Activated CD4-positive, alpha-beta T cell treated with anti-CD3 and anti-CD28 coated beads, Interleukin-2, amount 10 ng/mL, durations not matched to agents 7 days and 5 days (primary cell): ENCODE measurements at regions not wholly inside any gene's neighbourhood (a gene's known extent, or its start where the extent isn't known, plus 50 kb on each side); places are given as distances from the start of the nearest gene placed in this dataset.
"Not testable (repeated sequence)": the region's sequence is repeated elsewhere in the genome, so short reads cannot be mapped to it uniquely, and the experiment has no call there.

Experiments
- CTCF ChIA-PET: fragments of 350-600 bp; sonication (Branson Sonifier 250); formaldehyde crosslinking; loops from one replicate; lab custom pipeline; 2021; ENCODE audit warnings: antibody characterized with exemption; lab: Charles Lee
- POLR2A ChIA-PET: fragments of 350-600 bp; sonication (Branson Sonifier 250); formaldehyde crosslinking; loops from one replicate; lab custom pipeline; 2021; ENCODE audit warnings: antibody characterized with exemption; lab: Charles Lee
- DNase-seq: peaks from one replicate; pipeline ENCODE4 v3.0.0-alpha.2; 2020
- H3K27ac Mint-ChIP-seq: one replicate; pipeline ENCODE4 v1.8.0; 2021; ENCODE audit warnings: mild to moderate bottlenecking, moderate library complexity, mixed read lengths
- H3K27me3 Mint-ChIP-seq: one replicate; pipeline ENCODE4 v1.8.0; 2021; ENCODE audit warnings: mixed read lengths
- H3K36me3 Mint-ChIP-seq: one replicate; pipeline ENCODE4 v1.8.0; 2021; ENCODE audit warnings: low read depth, mixed read lengths
- H3K4me1 Mint-ChIP-seq: one replicate; pipeline ENCODE4 v1.8.0; 2021; ENCODE audit warnings: mixed read lengths
- H3K4me3 Mint-ChIP-seq: one replicate; pipeline ENCODE4 v1.8.0; 2021; ENCODE audit warnings: mild to moderate bottlenecking, moderate library complexity, mixed read lengths
- H3K9me3 Mint-ChIP-seq: one replicate; pipeline ENCODE4 v1.8.0; 2021; ENCODE audit warnings: mixed read lengths

GRCh38 chr6:6745637-6746332, 157.3 kb downstream of the LY86 start:
- Mint-ChIP-seq H3K4me1 (peaks cover 27% of the 10 kb centered on the region), H3K27me3 (peaks cover 17% of the 10 kb centered on the region)
- CTCF ChIA-PET, H3K4me3 Mint-ChIP-seq, H3K9me3 Mint-ChIP-seq, H3K27ac Mint-ChIP-seq, DNase-seq, H3K36me3 Mint-ChIP-seq: not testable (repeated sequence)
- POLR2A ChIA-PET: interaction anchor here (0.6 kb wide), 1 partner anchor 124 kb away, joined by 5 read pairs; no protein-coding TSS in a partner anchor

- POLR2A ChIA-PET: interaction anchor here (0.6 kb wide), 1 partner anchor 123 kb away, joined by 5 read pairs; no protein-coding TSS in a partner anchor
- CTCF ChIA-PET: no interaction called here
- Mint-ChIP-seq H3K27ac (no peak overlapping the region), H3K9me3 (no peaks in the 10 kb centered on the region), H3K36me3 (no peaks in the 10 kb centered on the region), H3K4me3 (no peak overlapping the region), H3K4me1 (peaks cover 32% of the 10 kb centered on the region), H3K27me3 (peaks cover 17% of the 10 kb centered on the region)
- DNase-seq: no peak
Measured at GRCh38 chr6:6746333-6746969, 157.9 kb downstream of the LY86 start.

- Mint-ChIP-seq H3K27me3 (peaks cover 17% of the 10 kb centered on the region), H3K4me3 (no peak overlapping the region), H3K27ac (no peak overlapping the region), H3K9me3 (no peaks in the 10 kb centered on the region), H3K4me1 (peaks cover 34% of the 10 kb centered on the region), H3K36me3 (peaks cover 2% of the 10 kb centered on the region)
- no peak for DNase-seq
- ChIA-PET POLR2A (no interaction called here), CTCF (no interaction called here)
Measured at GRCh38 chr6:6746970-6747338, 158.4 kb downstream of the LY86 start.

GRCh38 chr6:6747371-6747770, 158.9 kb downstream of the LY86 start:
- H3K9me3 Mint-ChIP-seq: no peaks in the 10 kb centered on the region

GRCh38 chr6:6748001-6748400, 159.5 kb downstream of the LY86 start:
- H3K4me3 Mint-ChIP-seq: no peak overlapping the region
- ChIA-PET CTCF (no interaction called here), POLR2A (no interaction called here)
- no peaks in the 10 kb centered on the region for H3K9me3 Mint-ChIP-seq
- no peak overlapping the region for H3K27ac Mint-ChIP-seq
- H3K27me3 Mint-ChIP-seq: peaks cover 17% of the 10 kb centered on the region
- H3K36me3 Mint-ChIP-seq: peaks cover 2% of the 10 kb centered on the region
- peaks cover 27% of the 10 kb centered on the region for H3K4me1 Mint-ChIP-seq
- DNase-seq: no peak

More at GRCh38 chr6:6747371-6747770, 158.9 kb downstream of the LY86 start:
- H3K27ac Mint-ChIP-seq: no peak overlapping the region
- peaks cover 33% of the 10 kb centered on the region for H3K4me1 Mint-ChIP-seq
- no peak overlapping the region for H3K4me3 Mint-ChIP-seq
- ChIA-PET CTCF (no interaction called here), POLR2A (no interaction called here)
- H3K36me3 Mint-ChIP-seq: peaks cover 2% of the 10 kb centered on the region
- peaks cover 17% of the 10 kb centered on the region for H3K27me3 Mint-ChIP-seq
- no peak for DNase-seq

- Mint-ChIP-seq H3K4me3 (no peak overlapping the region), H3K4me1 (peaks cover 25% of the 10 kb centered on the region), H3K9me3 (no peaks in the 10 kb centered on the region), H3K27ac (peak overlapping the region; percentile 74), H3K27me3 (peaks cover 5% of the 10 kb centered on the region), H3K36me3 (peaks cover 2% of the 10 kb centered on the region)
- peak; percentile 61 for DNase-seq
- ChIA-PET POLR2A (no interaction called here), CTCF (interaction anchor here (0.7 kb wide), 1 partner anchor 73 kb away, joined by 3 read pairs; no protein-coding TSS in a partner anchor)
Measured at GRCh38 chr6:6749702-6750491, 161.4 kb downstream of the LY86 start.

GRCh38 chr6:6750594-6751265, 162.2 kb downstream of the LY86 start:
- peak overlapping the region; percentile 88 for H3K27ac Mint-ChIP-seq
- H3K27me3 Mint-ChIP-seq: peaks cover 5% of the 10 kb centered on the region
- ChIA-PET CTCF (interaction anchor here (0.7 to 1.5 kb wide), 2 partner anchors 54 to 74 kb away, joined by 3 read pairs; no protein-coding TSS in a partner anchor), POLR2A (no interaction called here)
- peaks cover 2% of the 10 kb centered on the region for H3K36me3 Mint-ChIP-seq
- H3K4me3 Mint-ChIP-seq: no peak overlapping the region
- peaks cover 25% of the 10 kb centered on the region for H3K4me1 Mint-ChIP-seq
- no peaks in the 10 kb centered on the region for H3K9me3 Mint-ChIP-seq
- no peak for DNase-seq

- no peaks in the 10 kb centered on the region for H3K9me3 Mint-ChIP-seq
- no peak for DNase-seq
- H3K27ac Mint-ChIP-seq: peak overlapping the region; percentile 88
- peaks cover 5% of the 10 kb centered on the region for H3K27me3 Mint-ChIP-seq
- CTCF ChIA-PET: interaction anchor here (1.5 kb wide), 1 partner anchor 55 kb away, joined by 3 read pairs; no protein-coding TSS in a partner anchor
- H3K36me3 Mint-ChIP-seq: peaks cover 2% of the 10 kb centered on the region
- H3K4me1 Mint-ChIP-seq: peaks cover 25% of the 10 kb centered on the region
- POLR2A ChIA-PET: no interaction called here
- H3K4me3 Mint-ChIP-seq: no peak overlapping the region
Measured at GRCh38 chr6:6751266-6751596, 162.7 kb downstream of the LY86 start.

GRCh38 chr6:6751619-6752023, 163.1 kb downstream of the LY86 start:
- Mint-ChIP-seq H3K4me1 (peaks cover 28% of the 10 kb centered on the region), H3K27me3 (peaks cover 3% of the 10 kb centered on the region), H3K9me3 (no peaks in the 10 kb centered on the region), H3K27ac (peak overlapping the region; percentile 88), H3K36me3 (peaks cover 2% of the 10 kb centered on the region), H3K4me3 (no peak overlapping the region)
- CTCF ChIA-PET: interaction anchor here (0.8 to 1.5 kb wide), 2 partner anchors 10 to 55 kb away, joined by 3 read pairs; no protein-coding TSS in a partner anchor
- POLR2A ChIA-PET: no interaction called here
- DNase-seq: peak; percentile 34

- H3K27me3 Mint-ChIP-seq: peaks cover 2% of the 10 kb centered on the region
- ChIA-PET POLR2A (no interaction called here), CTCF (interaction anchor here (0.8 to 0.9 kb wide), 2 partner anchors 9 to 15 kb away, joined by 3 read pairs; no protein-coding TSS in a partner anchor)
- no peaks in the 10 kb centered on the region for H3K9me3 Mint-ChIP-seq
- DNase-seq: no peak
- H3K4me3 Mint-ChIP-seq: no peak overlapping the region
- H3K27ac Mint-ChIP-seq: peak overlapping the region; percentile 88
- peaks cover 28% of the 10 kb centered on the region for H3K4me1 Mint-ChIP-seq
- H3K36me3 Mint-ChIP-seq: peaks cover 2% of the 10 kb centered on the region
Measured at GRCh38 chr6:6752129-6752528, 163.6 kb downstream of the LY86 start.

GRCh38 chr6:6753301-6753700, 164.8 kb downstream of the LY86 start:
- no peak for DNase-seq
- H3K27ac Mint-ChIP-seq: no peak overlapping the region
- peaks cover 2% of the 10 kb centered on the region for H3K36me3 Mint-ChIP-seq
- H3K9me3 Mint-ChIP-seq: no peaks in the 10 kb centered on the region
- CTCF ChIA-PET: interaction anchor here (0.9 kb wide), 1 partner anchor 14 kb away, joined by 3 read pairs; no protein-coding TSS in a partner anchor
- peaks cover 29% of the 10 kb centered on the region for H3K4me1 Mint-ChIP-seq
- H3K4me3 Mint-ChIP-seq: no peak overlapping the region
- H3K27me3 Mint-ChIP-seq: peaks cover 2% of the 10 kb centered on the region
- POLR2A ChIA-PET: no interaction called here

- Mint-ChIP-seq H3K27me3 (peaks cover 8% of the 10 kb centered on the region), H3K27ac (no peak overlapping the region), H3K4me3 (no peak overlapping the region), H3K4me1 (peaks cover 14% of the 10 kb centered on the region), H3K9me3 (no peaks in the 10 kb centered on the region), H3K36me3 (peaks cover 2% of the 10 kb centered on the region)
- DNase-seq: no peak
- CTCF ChIA-PET: no interaction called here
- POLR2A ChIA-PET: no interaction called here
Measured at GRCh38 chr6:6756526-6756925, 168.0 kb downstream of the LY86 start.
